ENCODE measurements at regions not wholly inside any gene's neighbourhood (a gene's known extent, or its start where the extent isn't known, plus 50 kb on each side); places are given as distances from the start of the nearest gene placed in this dataset.
"Not testable (repeated sequence)": the region's sequence is repeated elsewhere in the genome, so short reads cannot be mapped to it uniquely, and the experiment has no call there.

GRCh38 chr4:169342906-169343564, 72.3 kb upstream of the SH3RF1 start:
- DNase-seq: no peak

GRCh38 chr4:169342159-169342860, 71.6 kb upstream of the SH3RF1 start:
- DNase-seq: peak in 1 of 3 donors; percentile 30

- peak in 1 of 3 donors; percentile 40 for DNase-seq
These were observed 70.7 kb upstream of the SH3RF1 start for GRCh38 chr4:169341490-169341889.

GRCh38 chr4:169340834-169341233, 70.1 kb upstream of the SH3RF1 start:
- no peak for DNase-seq

- no peak for DNase-seq
These were observed 67.5 kb upstream of the SH3RF1 start for GRCh38 chr4:169338241-169338640.

- peak in 1 of 3 donors; percentile 91 for DNase-seq
These were observed 66.8 kb upstream of the SH3RF1 start for GRCh38 chr4:169337510-169337909.

GRCh38 chr4:169335331-169335730, 64.6 kb upstream of the SH3RF1 start:
- peak in 1 of 3 donors; percentile 86 for DNase-seq

GRCh38 chr4:169334335-169334734, 63.6 kb upstream of the SH3RF1 start:
- no peak for DNase-seq

GRCh38 chr4:169333265-169333664, 62.5 kb upstream of the SH3RF1 start:
- DNase-seq: no peak

- DNase-seq: no peak
These were observed 61.8 kb upstream of the SH3RF1 start for GRCh38 chr4:169332583-169332982.

GRCh38 chr4:169330811-169331210, 60.1 kb upstream of the SH3RF1 start:
- no peak for DNase-seq

GRCh38 chr4:169330095-169330494, 59.3 kb upstream of the SH3RF1 start:
- DNase-seq: no peak

- DNase-seq: no peak
These were observed 57.2 kb upstream of the SH3RF1 start for GRCh38 chr4:169327951-169328350.

GRCh38 chr4:169323925-169324324, 53.2 kb upstream of the SH3RF1 start:
- not testable (repeated sequence) for DNase-seq

GRCh38 chr4:169322833-169323232, 52.1 kb upstream of the SH3RF1 start:
- not testable (repeated sequence) for DNase-seq
